ENCODE measurements at regions not wholly inside any gene's neighbourhood (a gene's known extent, or its start where the extent isn't known, plus 50 kb on each side); places are given as distances from the start of the nearest gene placed in this dataset.

DNA sequence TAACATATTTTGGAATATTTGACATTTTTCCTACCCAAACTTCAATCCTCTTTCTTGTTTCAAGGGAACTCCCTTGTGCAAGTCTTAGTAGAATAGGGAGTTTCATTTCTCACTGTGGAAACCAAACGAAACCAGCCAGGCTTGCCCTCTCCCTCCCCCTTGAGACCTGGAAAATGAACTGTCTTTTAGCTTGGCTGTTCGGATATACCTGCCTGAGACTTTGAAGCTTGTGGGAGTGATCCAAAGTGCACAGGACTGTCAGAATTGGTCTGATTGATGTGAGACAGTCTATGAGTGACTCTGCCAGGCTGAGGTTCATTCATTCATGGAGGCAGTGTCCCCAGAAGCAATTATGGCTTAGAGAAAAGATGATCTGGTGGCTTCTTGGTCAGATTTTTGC is 388.1 kb downstream of the EPM2A start:
- Histone ChIP-seq H3K4me3 (ENCODE audit: low read depth in 1 of 2, low read length in 2 of 2) (no peak overlapping the region), H3K9ac (ENCODE audit: low read length) (no peak overlapping the region), H3K27me3 (ENCODE audit: control insufficient read depth in 1 of 2, insufficient read depth in 2 of 2, low read length in 2 of 2) (no peaks in the 10 kb centered on the region), H3K9me3 (ENCODE audit: low read length) (no peaks in the 10 kb centered on the region), H3K4me1 (ENCODE audit: insufficient read depth, low read length) (no peaks in the 10 kb centered on the region), H3K27ac (ENCODE audit: low read depth, low read length) (no peak overlapping the region), H3K36me3 (ENCODE audit: insufficient read depth, low read length) (no peaks in the 10 kb centered on the region)

DNA sequence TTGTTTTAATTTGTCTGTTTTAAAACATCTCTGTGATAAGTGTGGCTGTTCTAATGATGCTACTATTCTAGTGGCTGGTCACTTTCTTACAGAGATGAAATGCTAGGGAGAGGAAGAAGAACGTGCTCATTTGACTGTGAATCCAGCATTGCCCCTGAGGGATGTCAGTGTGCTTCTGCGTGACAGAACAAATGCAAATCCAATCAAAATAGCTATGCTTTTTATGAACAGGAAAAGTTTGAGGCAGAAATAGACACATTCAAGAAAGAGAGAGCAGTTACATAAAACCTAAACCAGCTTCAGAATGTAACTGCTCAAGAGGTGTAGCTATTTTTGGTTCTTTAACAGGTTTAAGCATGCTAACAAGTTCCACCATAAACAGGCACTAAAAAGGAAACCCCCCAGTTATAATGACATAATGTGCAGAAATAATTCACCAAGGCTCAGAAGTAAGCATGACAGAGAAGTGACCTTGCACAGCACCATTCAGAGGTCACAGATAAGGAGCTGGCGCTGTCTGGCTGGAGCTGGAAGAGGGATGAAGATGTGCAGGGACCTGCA is 385.3 kb downstream of the EPM2A start:
- Histone ChIP-seq H3K4me1 (ENCODE audit: insufficient read depth, low read length) (no peaks in the 10 kb centered on the region), H3K27ac (ENCODE audit: low read depth, low read length) (no peak overlapping the region), H3K27me3 (ENCODE audit: control insufficient read depth in 1 of 2, insufficient read depth in 2 of 2, low read length in 2 of 2) (no peaks in the 10 kb centered on the region), H3K9ac (ENCODE audit: low read length) (no peak overlapping the region), H3K9me3 (ENCODE audit: low read length) (no peaks in the 10 kb centered on the region), H3K36me3 (ENCODE audit: insufficient read depth, low read length) (no peaks in the 10 kb centered on the region), H3K4me3 (ENCODE audit: low read depth in 1 of 2, low read length in 2 of 2) (no peak overlapping the region)

- no peak overlapping the region for H3K9ac ChIP-seq (ENCODE audit: low read length)
- H3K4me1 ChIP-seq (ENCODE audit: insufficient read depth, low read length) = no peaks in the 10 kb centered on the region
- no peaks in the 10 kb centered on the region for H3K36me3 ChIP-seq (ENCODE audit: insufficient read depth, low read length)
- no peaks in the 10 kb centered on the region for H3K27me3 ChIP-seq (ENCODE audit: control insufficient read depth in 1 of 2, insufficient read depth in 2 of 2, low read length in 2 of 2)
- no peaks in the 10 kb centered on the region for H3K9me3 ChIP-seq (ENCODE audit: low read length)
- H3K27ac ChIP-seq (ENCODE audit: low read depth, low read length) = no peak overlapping the region
- no peak overlapping the region for H3K4me3 ChIP-seq (ENCODE audit: low read depth in 1 of 2, low read length in 2 of 2)
Observed at GRCh38 chr6:145350928-145351327, 384.4 kb downstream of the EPM2A start.

- no peak overlapping the region for H3K4me3 ChIP-seq (ENCODE audit: low read depth in 1 of 2, low read length in 2 of 2)
- no peaks in the 10 kb centered on the region for H3K4me1 ChIP-seq (ENCODE audit: insufficient read depth, low read length)
- no peaks in the 10 kb centered on the region for H3K9me3 ChIP-seq (ENCODE audit: low read length)
- no peaks in the 10 kb centered on the region for H3K27me3 ChIP-seq (ENCODE audit: control insufficient read depth in 1 of 2, insufficient read depth in 2 of 2, low read length in 2 of 2)
- no peak overlapping the region for H3K27ac ChIP-seq (ENCODE audit: low read depth, low read length)
- no peaks in the 10 kb centered on the region for H3K36me3 ChIP-seq (ENCODE audit: insufficient read depth, low read length)
- no peak overlapping the region for H3K9ac ChIP-seq (ENCODE audit: low read length)
Observed at GRCh38 chr6:145352382-145353080, 382.8 kb downstream of the EPM2A start.

DNA sequence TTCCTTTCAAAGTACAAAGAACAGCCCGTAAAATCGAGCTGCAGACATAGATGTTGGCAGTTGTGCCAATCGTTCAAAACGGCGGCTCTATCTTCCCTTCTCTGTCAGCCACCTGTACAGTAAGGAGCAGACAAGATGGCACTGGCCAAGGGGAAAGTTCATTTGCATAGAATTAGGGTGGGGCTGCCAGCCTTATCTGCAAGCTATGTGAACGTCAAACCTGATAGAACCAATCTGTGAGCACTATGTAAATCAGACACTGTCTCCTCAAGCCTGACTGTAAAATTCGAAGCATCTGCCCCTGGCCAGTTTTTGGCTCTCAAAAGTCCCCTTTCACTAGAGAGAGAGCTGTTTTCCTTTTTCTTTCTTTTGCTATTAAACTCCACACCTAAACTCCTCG is 374.5 kb downstream of the EPM2A start:
- Histone ChIP-seq H3K9me3 (ENCODE audit: low read length) (no peaks in the 10 kb centered on the region), H3K27me3 (ENCODE audit: control insufficient read depth in 1 of 2, insufficient read depth in 2 of 2, low read length in 2 of 2) (no peaks in the 10 kb centered on the region), H3K4me3 (ENCODE audit: low read depth in 1 of 2, low read length in 2 of 2) (no peak overlapping the region), H3K4me1 (ENCODE audit: insufficient read depth, low read length) (no peaks in the 10 kb centered on the region), H3K36me3 (ENCODE audit: insufficient read depth, low read length) (no peaks in the 10 kb centered on the region), H3K9ac (ENCODE audit: low read length) (no peak overlapping the region), H3K27ac (ENCODE audit: low read depth, low read length) (no peak overlapping the region)

- Histone ChIP-seq H3K9me3 (ENCODE audit: low read length) (no peaks in the 10 kb centered on the region), H3K4me1 (ENCODE audit: insufficient read depth, low read length) (no peaks in the 10 kb centered on the region), H3K9ac (ENCODE audit: low read length) (no peak overlapping the region), H3K27ac (ENCODE audit: low read depth, low read length) (no peak overlapping the region), H3K4me3 (ENCODE audit: low read depth in 1 of 2, low read length in 2 of 2) (no peak overlapping the region), H3K27me3 (ENCODE audit: control insufficient read depth in 1 of 2, insufficient read depth in 2 of 2, low read length in 2 of 2) (no peaks in the 10 kb centered on the region), H3K36me3 (ENCODE audit: insufficient read depth, low read length) (no peaks in the 10 kb centered on the region)
Observed at GRCh38 chr6:145367149-145367548, 368.2 kb downstream of the EPM2A start.

- Histone ChIP-seq H3K36me3 (ENCODE audit: insufficient read depth, low read length) (no peaks in the 10 kb centered on the region), H3K4me1 (ENCODE audit: insufficient read depth, low read length) (no peaks in the 10 kb centered on the region), H3K4me3 (ENCODE audit: low read depth in 1 of 2, low read length in 2 of 2) (no peak overlapping the region), H3K9ac (ENCODE audit: low read length) (no peak overlapping the region), H3K27me3 (ENCODE audit: control insufficient read depth in 1 of 2, insufficient read depth in 2 of 2, low read length in 2 of 2) (no peaks in the 10 kb centered on the region), H3K27ac (ENCODE audit: low read depth, low read length) (no peak overlapping the region), H3K9me3 (ENCODE audit: low read length) (no peaks in the 10 kb centered on the region)
Observed at GRCh38 chr6:145368075-145368474, 367.2 kb downstream of the EPM2A start.

DNA sequence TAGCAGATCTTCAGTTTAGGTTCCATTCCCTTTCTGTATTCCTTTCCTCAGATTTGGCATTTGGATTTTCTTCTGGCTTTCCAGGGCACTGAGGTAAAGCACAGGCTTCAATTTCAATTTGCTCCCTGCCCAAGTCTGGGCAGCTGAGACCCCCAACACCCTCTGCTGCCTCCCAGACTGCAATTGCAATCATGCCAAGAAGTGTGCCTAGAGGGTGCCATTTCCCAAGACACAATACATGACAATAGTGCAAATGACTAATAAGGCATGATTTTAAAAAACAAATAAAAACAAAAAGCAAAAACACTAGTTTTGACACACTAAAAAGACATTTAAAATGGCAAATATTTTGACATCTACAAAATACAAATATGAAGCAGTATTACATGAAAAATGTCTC is 364.8 kb downstream of the EPM2A start:
- no peaks in the 10 kb centered on the region for H3K27me3 ChIP-seq (ENCODE audit: control insufficient read depth in 1 of 2, insufficient read depth in 2 of 2, low read length in 2 of 2)
- H3K27ac ChIP-seq (ENCODE audit: low read depth, low read length) = no peak overlapping the region
- H3K9ac ChIP-seq (ENCODE audit: low read length) = no peak overlapping the region
- H3K4me3 ChIP-seq (ENCODE audit: low read depth in 1 of 2, low read length in 2 of 2) = no peak overlapping the region
- H3K4me1 ChIP-seq (ENCODE audit: insufficient read depth, low read length) = no peaks in the 10 kb centered on the region
- no peaks in the 10 kb centered on the region for H3K36me3 ChIP-seq (ENCODE audit: insufficient read depth, low read length)
- no peaks in the 10 kb centered on the region for H3K9me3 ChIP-seq (ENCODE audit: low read length)

DNA sequence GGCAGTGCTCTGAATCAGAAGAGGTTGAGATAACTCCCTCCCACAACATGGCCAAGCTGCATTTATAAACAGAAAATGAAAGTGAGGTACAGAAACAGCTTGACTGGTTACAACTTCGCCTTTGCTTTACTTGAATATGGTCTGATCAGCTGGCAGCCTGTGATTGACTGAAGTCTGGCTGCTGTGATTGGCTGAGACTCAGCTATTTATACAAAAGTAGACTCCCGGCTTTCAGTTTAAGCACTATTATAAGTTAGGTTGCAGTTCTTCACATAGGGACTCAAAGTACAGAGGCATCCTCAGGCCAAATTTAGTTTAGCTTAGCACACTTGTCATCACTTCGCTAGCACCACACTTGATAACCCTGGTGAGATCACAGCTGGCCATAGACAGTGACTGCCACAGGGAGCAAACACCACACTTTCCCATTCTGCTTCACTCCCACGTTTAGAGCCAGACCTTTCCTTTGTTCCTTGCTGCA is 362.6 kb downstream of the EPM2A start:
- Histone ChIP-seq H3K9ac (ENCODE audit: low read length) (no peak overlapping the region), H3K27ac (ENCODE audit: low read depth, low read length) (no peak overlapping the region), H3K9me3 (ENCODE audit: low read length) (no peaks in the 10 kb centered on the region), H3K4me3 (ENCODE audit: low read depth in 1 of 2, low read length in 2 of 2) (no peak overlapping the region), H3K4me1 (ENCODE audit: insufficient read depth, low read length) (no peaks in the 10 kb centered on the region), H3K36me3 (ENCODE audit: insufficient read depth, low read length) (no peaks in the 10 kb centered on the region), H3K27me3 (ENCODE audit: control insufficient read depth in 1 of 2, insufficient read depth in 2 of 2, low read length in 2 of 2) (no peaks in the 10 kb centered on the region)

GRCh38 chr6:145373826-145374225 is 361.5 kb downstream of the EPM2A start:
- no peak overlapping the region for H3K27ac ChIP-seq (ENCODE audit: low read depth, low read length)
- H3K4me1 ChIP-seq (ENCODE audit: insufficient read depth, low read length) = no peaks in the 10 kb centered on the region
- H3K36me3 ChIP-seq (ENCODE audit: insufficient read depth, low read length) = no peaks in the 10 kb centered on the region
- H3K9ac ChIP-seq (ENCODE audit: low read length) = no peak overlapping the region
- no peaks in the 10 kb centered on the region for H3K27me3 ChIP-seq (ENCODE audit: control insufficient read depth in 1 of 2, insufficient read depth in 2 of 2, low read length in 2 of 2)
- H3K9me3 ChIP-seq (ENCODE audit: low read length) = no peaks in the 10 kb centered on the region
- no peak overlapping the region for H3K4me3 ChIP-seq (ENCODE audit: low read depth in 1 of 2, low read length in 2 of 2)

GRCh38 chr6:145374570-145374969 is 360.8 kb downstream of the EPM2A start:
- no peaks in the 10 kb centered on the region for H3K9me3 ChIP-seq (ENCODE audit: low read length)
- H3K36me3 ChIP-seq (ENCODE audit: insufficient read depth, low read length) = no peaks in the 10 kb centered on the region
- H3K4me1 ChIP-seq (ENCODE audit: insufficient read depth, low read length) = no peaks in the 10 kb centered on the region
- H3K27ac ChIP-seq (ENCODE audit: low read depth, low read length) = no peak overlapping the region
- H3K27me3 ChIP-seq (ENCODE audit: control insufficient read depth in 1 of 2, insufficient read depth in 2 of 2, low read length in 2 of 2) = no peaks in the 10 kb centered on the region
- no peak overlapping the region for H3K9ac ChIP-seq (ENCODE audit: low read length)
- H3K4me3 ChIP-seq (ENCODE audit: low read depth in 1 of 2, low read length in 2 of 2) = no peak overlapping the region

- Histone ChIP-seq H3K9me3 (ENCODE audit: low read length) (no peaks in the 10 kb centered on the region), H3K27me3 (ENCODE audit: control insufficient read depth in 1 of 2, insufficient read depth in 2 of 2, low read length in 2 of 2) (no peaks in the 10 kb centered on the region), H3K4me1 (ENCODE audit: insufficient read depth, low read length) (no peaks in the 10 kb centered on the region), H3K4me3 (ENCODE audit: low read depth in 1 of 2, low read length in 2 of 2) (no peak overlapping the region), H3K36me3 (ENCODE audit: insufficient read depth, low read length) (no peaks in the 10 kb centered on the region), H3K9ac (ENCODE audit: low read length) (no peak overlapping the region), H3K27ac (ENCODE audit: low read depth, low read length) (no peak overlapping the region)
Observed at GRCh38 chr6:145375502-145375901, 359.8 kb downstream of the EPM2A start.
